Heart left ventricle (tissue), 16 donors: ENCODE measurements at regions not wholly inside any gene's neighbourhood (a gene's known extent, or its start where the extent isn't known, plus 50 kb on each side); places are given as distances from the start of the nearest gene placed in this dataset.
A peak's percentile ranks its signal among the peaks of the same experiment; 100 is the strongest.

Experiments
- ATAC-seq, 4 donors: fragments of 200-7000 bp; cut with Tn5 transposase; one replicate each; pipeline ENCODE4 v1.9.1; 2020 to 2022; ENCODE audit warnings: moderate library complexity in 4 of 4, mild to moderate bottlenecking in 3 of 4, moderate number of reproducible peaks in 1 of 4
- DNase-seq, 5 donors: peaks; one replicate each; pipeline ENCODE4 v3.0.0-alpha.2; 2020
- H3K27ac ChIP-seq, 12 donors: fragments of 200-600 bp; sonication (generic) in 4 of 12; one replicate each; pipeline versions ENCODE4 v1.5.0 to v1.8.0; 2016 to 2022; ENCODE audit warnings: mild to moderate bottlenecking in 2 of 12
- H3K27me3 ChIP-seq, 9 donors: fragments of 200-600 bp; sonication (generic) in 2 of 9; one replicate each; pipeline versions ENCODE4 v1.5.1 to v1.8.0; 2016 to 2022; ENCODE audit warnings: mild to moderate bottlenecking in 3 of 9
- H3K36me3 ChIP-seq, 9 donors: fragments of 200-600 bp; sonication (generic) in 2 of 9; one replicate each; pipeline versions ENCODE4 v1.5.0 to v1.8.0; 2018 to 2022; ENCODE audit warnings: mild to moderate bottlenecking in 2 of 9
- H3K4me1 ChIP-seq, 12 donors: fragments of 200-600 bp; sonication (generic) in 4 of 12; one replicate each; pipeline versions ENCODE4 v1.5.0 to v1.8.0; 2016 to 2022; ENCODE audit warnings: mild to moderate bottlenecking in 3 of 12
- H3K4me3 ChIP-seq, 12 donors: fragments of 200-600 bp; sonication (generic) in 4 of 12; one replicate each; pipeline versions ENCODE4 v1.5.0 to v1.8.0; 2017 to 2022; ENCODE audit warnings: mild to moderate bottlenecking in 9 of 12, moderate library complexity in 4 of 12
- H3K9me3 ChIP-seq, 12 donors: fragments of 200-600 bp; sonication (generic) in 4 of 12; one replicate each; pipeline versions ENCODE4 v1.5.0 to v1.8.0; 2016 to 2022; ENCODE audit warnings: mild to moderate bottlenecking in 1 of 12
- CTCF ChIP-seq, 12 donors: fragments of 200-600 bp; sonication (generic) in 4 of 12; IDR thresholded peaks; one replicate each; pipeline versions ENCODE4 v1.5.0 to v1.8.0; 2018 to 2022; ENCODE audit warnings: antibody characterized with exemption in 12 of 12, mild to moderate bottlenecking in 5 of 12
- POLR2A ChIP-seq, 2 donors: fragments of 450-650 bp; IDR thresholded peaks; one replicate each; pipeline ENCODE4 v1.6.1; 2017; ENCODE audit warnings: antibody characterized with exemption in 2 of 2, mild to moderate bottlenecking in 2 of 2, moderate library complexity in 2 of 2
- WGBS, 4 donors: extraction: QIAGEN DNeasy Blood & Tissue Kit in 2 of 4; methylation state at CpG; one replicate each; pipeline versions ENCODE4 v1.1.5 to v1.1.7; 2013 to 2018; 5-methylcytosine and 5-hydroxymethylcytosine counted together
- intact Hi-C, 10 donors: fragments of 100-400 bp; cut with DNase I; formaldehyde crosslinking; loops; one replicate each; pipeline versions ENCODE4 v1.11.1 to v1.14.2; 2022
- donor health status: ischemic (EF 13 %, LVEDD 7.1; RV severe dilation, severe dysfunction).
- donor health status: healthy with polysubstance abuse.
- donor health status: DM: no; HTN: yes; CAD: no.
- donor health status: DM: no; HTN: no; CAD: no.
- donor health status: ischemic (EF 25% LVEDD 6.9; RV normal size, moderate dysfunction).
- donor health status: ischemic (EF 25% LVEDD 5.7; RV mildly dilated, moderate dysfunction).
- donor health status: healthy.
- donor health status: DM: yes; HTN: yes; CAD: no.
- donor health status: ischemic (EF 35%, LVEDD 5.7; RV mildly dilated, moderate dysfunction).
- donor health status: nonischemic (EF 11% LVEDD 7.7; RV severe dilation, severe dysfunction).
- donor health status: DM: yes; HTN: yes; CAD: no.
- donor health status: PGD.
- donor health status: ischemic (EF 29% LVEDD 5.4; RV normal size, mild dysfunction).
- donor health status: nonischemic (EF 23%, LVEDD 6.1; RV moderate dilation, normal function).

GRCh38 chr2:150700666-150701580 lies 213.5 kb upstream of the RND3 start:
- Histone ChIP-seq H3K36me3 (no peaks in the 10 kb centered on the region), H3K4me1 (peaks cover 0 to 5% (median 0%) of the 10 kb centered on the region in 12 donors), H3K27ac (no peak overlapping the region), H3K9me3 (no peaks in the 10 kb centered on the region), H3K4me3 (no peak overlapping the region), H3K27me3 (no peaks in the 10 kb centered on the region)
- intact Hi-C loops = no loop called here
- 83 to 87% (median 85%) methylated on average over 5 of the region's 5 CpGs for WGBS, 4 donors
- no peak for DNase-seq
- TF ChIP-seq CTCF (IDR thresholded peaks at IDR 0.05) (no peak), POLR2A (IDR thresholded peaks at IDR 0.05) (no peak)
- ATAC-seq = no peak

- no peak for DNase-seq
- intact Hi-C loops = loop anchor here in 1 of 10 donors (5.0 kb wide), 1 partner anchor 88 kb away; no protein-coding TSS in a partner anchor
- WGBS, 4 donors = 64 to 75% (median 68%) methylated on average over 1 of the region's 1 CpG
- Histone ChIP-seq H3K36me3 (no peaks in the 10 kb centered on the region), H3K27me3 (no peaks in the 10 kb centered on the region), H3K27ac (peak overlapping the region in 1 of 12 donors; percentile 48), H3K4me1 (peaks cover 0 to 5% (median 0%) of the 10 kb centered on the region in 12 donors), H3K9me3 (no peaks in the 10 kb centered on the region), H3K4me3 (no peak overlapping the region)
- no peak for ATAC-seq
- no peak for TF ChIP-seq CTCF (IDR thresholded peaks at IDR 0.05)
- no peak for TF ChIP-seq POLR2A (IDR thresholded peaks at IDR 0.05)
Measured at GRCh38 chr2:150699218-150699617, 211.8 kb upstream of the RND3 start.

- TF ChIP-seq POLR2A (IDR thresholded peaks at IDR 0.05) (no peak), CTCF (IDR thresholded peaks at IDR 0.05) (no peak)
- Histone ChIP-seq H3K4me1 (peaks cover 0 to 5% (median 0%) of the 10 kb centered on the region in 12 donors), H3K27me3 (no peaks in the 10 kb centered on the region), H3K27ac (peak overlapping the region in 8 of 12 donors; percentile 2 to 54 (median 28)), H3K4me3 (no peak overlapping the region), H3K36me3 (no peaks in the 10 kb centered on the region), H3K9me3 (no peaks in the 10 kb centered on the region)
- WGBS, 4 donors = 72 to 80% (median 75%) methylated on average over 2 of the region's 2 CpGs
- DNase-seq (no peak), ATAC-seq (peak in 2 of 4 donors; percentile 49 to 71)
- intact Hi-C loops = loop anchor here in 1 of 10 donors (5.0 kb wide), 1 partner anchor 89 kb away; no protein-coding TSS in a partner anchor
Measured at GRCh38 chr2:150698016-150698661, 210.7 kb upstream of the RND3 start.

GRCh38 chr2:150697596-150697995 lies 210.1 kb upstream of the RND3 start:
- H3K36me3 ChIP-seq = no peaks in the 10 kb centered on the region
- TF ChIP-seq CTCF (IDR thresholded peaks at IDR 0.05) (no peak), POLR2A (IDR thresholded peaks at IDR 0.05) (no peak)
- H3K27ac ChIP-seq = peak overlapping the region in 7 of 12 donors; percentile 2 to 54 (median 36)

More at GRCh38 chr2:150697596-150697995, 210.1 kb upstream of the RND3 start:
- WGBS, 4 donors = 76 to 83% (median 77%) methylated on average over 2 of the region's 2 CpGs
- H3K9me3 ChIP-seq = no peaks in the 10 kb centered on the region
- H3K4me3 ChIP-seq = no peak overlapping the region
- intact Hi-C loops = loop anchor here in 1 of 10 donors (5.0 kb wide), 1 partner anchor 90 kb away; no protein-coding TSS in a partner anchor
- H3K27me3 ChIP-seq = no peaks in the 10 kb centered on the region
- H3K4me1 ChIP-seq = peaks cover 0 to 5% (median 0%) of the 10 kb centered on the region in 12 donors
- DNase-seq = no peak
- ATAC-seq = peak in 3 of 4 donors; percentile 22 to 81 (median 52)
